MM.1S (cell line): ENCODE measurements at regions not wholly inside any gene's neighbourhood (a gene's known extent, or its start where the extent isn't known, plus 50 kb on each side); places are given as distances from the start of the nearest gene placed in this dataset.

Source experiments
- DNase-seq: peaks from one replicate; pipeline ENCODE4 v3.0.0-alpha.2; 2015
- H2AFZ ChIP-seq: fragments of 300-600 bp; sonication (generic); 2 replicates; pipeline ENCODE4 v1.6.0; 2016; ENCODE audit warnings: antibody characterized with exemption, low read length
- H3F3A ChIP-seq: fragments of 300-600 bp; sonication (generic); 2 replicates; pipeline ENCODE4 v1.6.1; 2016; ENCODE audit warnings: mild to moderate bottlenecking, antibody characterized with exemption, low read length, moderate library complexity, mixed read lengths; ENCODE audit not compliant: insufficient read depth
- H3K27ac ChIP-seq: fragments of 300-600 bp; sonication (generic); 2 replicates; pipeline ENCODE4 v1.5.1; 2016; ENCODE audit warnings: mild to moderate bottlenecking, low read length
- H3K27me3 ChIP-seq: fragments of 300-600 bp; sonication (generic); replicated peaks from 2 replicates; pipeline ENCODE4 v1.6.0; 2016; ENCODE audit warnings: low read length; ENCODE audit not compliant: insufficient read depth
- H3K36me3 ChIP-seq: fragments of 300-600 bp; sonication (generic); replicated peaks from 2 replicates; pipeline ENCODE4 v1.6.1; 2016; ENCODE audit warnings: mild to moderate bottlenecking, low read length, mixed read lengths; ENCODE audit not compliant: insufficient read depth
- H3K4me1 ChIP-seq: fragments of 300-600 bp; sonication (generic); 2 replicates; pipeline ENCODE4 v1.6.1; 2016; ENCODE audit warnings: low read length, mixed read lengths
- H3K4me2 ChIP-seq: fragments of 300-600 bp; sonication (generic); 2 replicates; pipeline ENCODE4 v1.6.0; 2016; ENCODE audit warnings: low read depth, low read length
- H3K4me3 ChIP-seq: fragments of 300-600 bp; sonication (generic); 2 replicates; pipeline ENCODE4 v1.5.1; 2016; ENCODE audit warnings: low read length, mixed read lengths
- H3K79me2 ChIP-seq: fragments of 300-600 bp; sonication (generic); 2 replicates; pipeline ENCODE4 v1.6.1; 2016; ENCODE audit warnings: mixed run types, low read length, mixed read lengths
- H3K9ac ChIP-seq: fragments of 300-600 bp; sonication (generic); 2 replicates; pipeline ENCODE4 v1.6.1; 2016; ENCODE audit warnings: low read length, mixed read lengths
- H3K9me2 ChIP-seq: fragments of 300-600 bp; sonication (generic); replicated peaks from 2 replicates; pipeline ENCODE4 v1.6.1; 2016; ENCODE audit warnings: mild to moderate bottlenecking, low read length, mixed read lengths; ENCODE audit not compliant: insufficient read depth
- H3K9me3 ChIP-seq: fragments of 300-600 bp; sonication (generic); replicated peaks from 2 replicates; pipeline ENCODE4 v1.6.1; 2016; ENCODE audit warnings: mild to moderate bottlenecking, low read length, mixed read lengths; ENCODE audit not compliant: insufficient read depth
- H4K20me1 ChIP-seq: fragments of 300-600 bp; sonication (generic); 2 replicates; pipeline ENCODE4 v1.6.1; 2016; ENCODE audit warnings: mild to moderate bottlenecking, low read length, moderate library complexity, mixed read lengths; ENCODE audit not compliant: insufficient read depth
- CTCF ChIP-seq: fragments of 300-600 bp; sonication (generic); IDR thresholded peaks from 2 replicates; pipeline ENCODE4 v1.5.1; 2016; ENCODE audit warnings: antibody characterized with exemption, low read length, mixed read lengths
- EZH2 ChIP-seq: fragments of 300-600 bp; sonication (generic); optimal IDR thresholded peaks from 2 replicates; pipeline ENCODE3; 2017; ENCODE audit warnings: low read depth, mild to moderate bottlenecking, antibody characterized with exemption, low read length, mixed read lengths
- EZH2phosphoT487 ChIP-seq: fragments of 300-600 bp; sonication (generic); IDR thresholded peaks from 2 replicates; pipeline ENCODE4 v1.6.1; 2018; ENCODE audit warnings: antibody characterized with exemption, low read length

DNA sequence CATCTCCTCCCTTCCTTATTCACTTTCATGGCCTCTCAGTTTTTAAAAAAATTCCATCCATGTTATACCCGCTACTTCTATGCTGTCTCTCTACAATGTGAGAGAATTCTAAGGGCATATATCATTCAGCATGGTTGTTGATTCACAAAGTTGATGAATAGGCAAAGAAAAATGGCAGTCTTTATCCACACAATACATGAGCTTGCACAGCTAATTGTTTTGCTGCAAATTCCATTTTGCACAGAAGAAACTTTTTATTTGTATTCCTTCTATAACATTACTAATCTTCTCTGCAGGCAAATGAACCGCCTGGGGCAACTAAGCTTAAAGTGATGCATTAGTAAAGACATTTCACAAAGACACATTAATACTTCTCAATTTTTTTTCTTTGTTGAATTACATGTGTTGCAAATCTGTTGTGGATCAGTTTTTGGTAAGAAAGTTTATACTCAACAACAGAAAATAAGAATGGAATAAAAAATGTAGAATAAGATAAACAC, 196.9 kb downstream of the LIG4 start:
- H3K4me1 ChIP-seq, result no peaks in the 10 kb centered on the region
- TF ChIP-seq EZH2 (no peak), CTCF (no peak), EZH2phosphoT487 (no peak)
- H3K9me2 ChIP-seq, result no peaks in the 10 kb centered on the region
- H3K4me3 ChIP-seq, result no peak overlapping the region
- H2AFZ ChIP-seq, result no peak overlapping the region
- no peaks in the 10 kb centered on the region for H3F3A ChIP-seq
- H3K9me3 ChIP-seq, result no peaks in the 10 kb centered on the region
- no peaks in the 10 kb centered on the region for H3K27me3 ChIP-seq
- no peaks in the 10 kb centered on the region for H3K36me3 ChIP-seq
- H3K9ac ChIP-seq, result no peak overlapping the region
- no peaks in the 10 kb centered on the region for H3K79me2 ChIP-seq
- H3K4me2 ChIP-seq, result no peak overlapping the region
- H3K27ac ChIP-seq, result no peak overlapping the region
- DNase-seq, result no peak
- no peaks in the 10 kb centered on the region for H4K20me1 ChIP-seq

GRCh38 chr13:108006619-108007018, 208.7 kb downstream of the LIG4 start:
- TF ChIP-seq EZH2phosphoT487, result no peak
- no peak for TF ChIP-seq CTCF
- TF ChIP-seq EZH2, result no peak
- Histone ChIP-seq H3K4me1 (no peaks in the 10 kb centered on the region), H3K9me2 (no peaks in the 10 kb centered on the region), H3K36me3 (no peaks in the 10 kb centered on the region), H3K27me3 (no peaks in the 10 kb centered on the region), H3K9me3 (no peaks in the 10 kb centered on the region), H3K4me3 (no peak overlapping the region), H3K79me2 (no peaks in the 10 kb centered on the region), H3K27ac (no peak overlapping the region), H3F3A (no peaks in the 10 kb centered on the region), H4K20me1 (no peaks in the 10 kb centered on the region), H3K9ac (no peak overlapping the region), H3K4me2 (no peak overlapping the region), H2AFZ (no peak overlapping the region)
- DNase-seq, result no peak

DNA sequence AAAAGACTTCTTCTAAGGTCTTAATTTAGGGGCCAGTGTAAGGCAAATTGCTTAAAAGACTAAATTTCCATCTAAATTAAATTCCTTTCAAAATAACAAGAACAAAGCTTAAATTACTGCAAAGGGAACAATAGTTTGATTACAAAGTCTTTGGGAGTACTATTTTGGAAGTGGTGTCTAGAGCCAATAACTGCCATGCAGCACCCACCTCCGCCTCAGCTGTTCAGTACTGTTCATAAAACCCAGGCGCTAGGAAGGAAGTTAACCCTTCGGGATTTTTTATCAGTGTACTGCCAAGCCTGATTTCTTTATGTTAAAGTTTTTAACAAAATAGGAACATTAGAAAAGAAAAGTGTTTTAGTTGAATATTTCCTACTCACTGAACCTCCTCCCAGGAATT, 210.1 kb downstream of the LIG4 start:
- Histone ChIP-seq H3K27me3 (no peaks in the 10 kb centered on the region), H4K20me1 (no peaks in the 10 kb centered on the region), H3F3A (no peaks in the 10 kb centered on the region), H3K9me3 (no peaks in the 10 kb centered on the region), H3K9me2 (no peaks in the 10 kb centered on the region), H2AFZ (no peak overlapping the region), H3K27ac (no peak overlapping the region), H3K4me1 (no peaks in the 10 kb centered on the region), H3K4me3 (no peak overlapping the region), H3K9ac (no peak overlapping the region), H3K79me2 (no peaks in the 10 kb centered on the region), H3K4me2 (no peak overlapping the region), H3K36me3 (no peaks in the 10 kb centered on the region)
- TF ChIP-seq EZH2phosphoT487 (no peak), CTCF (no peak), EZH2 (no peak)
- DNase-seq, result no peak
